MM.1S (cell line): ENCODE measurements at regions not wholly inside any gene's neighbourhood (a gene's known extent, or its start where the extent isn't known, plus 50 kb on each side); places are given as distances from the start of the nearest gene placed in this dataset.

Experiments used
- DNase-seq: peaks from one replicate; pipeline ENCODE4 v3.0.0-alpha.2; 2015
- H2AFZ ChIP-seq: fragments of 300-600 bp; sonication (generic); 2 replicates; pipeline ENCODE4 v1.6.0; 2016; ENCODE audit warnings: antibody characterized with exemption, low read length
- H3F3A ChIP-seq: fragments of 300-600 bp; sonication (generic); 2 replicates; pipeline ENCODE4 v1.6.1; 2016; ENCODE audit warnings: mild to moderate bottlenecking, antibody characterized with exemption, low read length, moderate library complexity, mixed read lengths; ENCODE audit not compliant: insufficient read depth
- H3K27ac ChIP-seq: fragments of 300-600 bp; sonication (generic); 2 replicates; pipeline ENCODE4 v1.5.1; 2016; ENCODE audit warnings: mild to moderate bottlenecking, low read length
- H3K27me3 ChIP-seq: fragments of 300-600 bp; sonication (generic); replicated peaks from 2 replicates; pipeline ENCODE4 v1.6.0; 2016; ENCODE audit warnings: low read length; ENCODE audit not compliant: insufficient read depth
- H3K36me3 ChIP-seq: fragments of 300-600 bp; sonication (generic); replicated peaks from 2 replicates; pipeline ENCODE4 v1.6.1; 2016; ENCODE audit warnings: mild to moderate bottlenecking, low read length, mixed read lengths; ENCODE audit not compliant: insufficient read depth
- H3K4me1 ChIP-seq: fragments of 300-600 bp; sonication (generic); 2 replicates; pipeline ENCODE4 v1.6.1; 2016; ENCODE audit warnings: low read length, mixed read lengths
- H3K4me2 ChIP-seq: fragments of 300-600 bp; sonication (generic); 2 replicates; pipeline ENCODE4 v1.6.0; 2016; ENCODE audit warnings: low read depth, low read length
- H3K4me3 ChIP-seq: fragments of 300-600 bp; sonication (generic); 2 replicates; pipeline ENCODE4 v1.5.1; 2016; ENCODE audit warnings: low read length, mixed read lengths
- H3K79me2 ChIP-seq: fragments of 300-600 bp; sonication (generic); 2 replicates; pipeline ENCODE4 v1.6.1; 2016; ENCODE audit warnings: mixed run types, low read length, mixed read lengths
- H3K9ac ChIP-seq: fragments of 300-600 bp; sonication (generic); 2 replicates; pipeline ENCODE4 v1.6.1; 2016; ENCODE audit warnings: low read length, mixed read lengths
- H3K9me2 ChIP-seq: fragments of 300-600 bp; sonication (generic); replicated peaks from 2 replicates; pipeline ENCODE4 v1.6.1; 2016; ENCODE audit warnings: mild to moderate bottlenecking, low read length, mixed read lengths; ENCODE audit not compliant: insufficient read depth
- H3K9me3 ChIP-seq: fragments of 300-600 bp; sonication (generic); replicated peaks from 2 replicates; pipeline ENCODE4 v1.6.1; 2016; ENCODE audit warnings: mild to moderate bottlenecking, low read length, mixed read lengths; ENCODE audit not compliant: insufficient read depth
- H4K20me1 ChIP-seq: fragments of 300-600 bp; sonication (generic); 2 replicates; pipeline ENCODE4 v1.6.1; 2016; ENCODE audit warnings: mild to moderate bottlenecking, low read length, moderate library complexity, mixed read lengths; ENCODE audit not compliant: insufficient read depth
- EZH2 ChIP-seq: fragments of 300-600 bp; sonication (generic); optimal IDR thresholded peaks from 2 replicates; pipeline ENCODE3; 2017; ENCODE audit warnings: low read depth, mild to moderate bottlenecking, antibody characterized with exemption, low read length, mixed read lengths
- EZH2phosphoT487 ChIP-seq: fragments of 300-600 bp; sonication (generic); IDR thresholded peaks from 2 replicates; pipeline ENCODE4 v1.6.1; 2018; ENCODE audit warnings: antibody characterized with exemption, low read length
- TF ChIP-seq, protein P1 (sequence below): fragments of 300-600 bp; sonication (generic); IDR thresholded peaks from 2 replicates; pipeline ENCODE4 v1.5.1; 2016; ENCODE audit warnings: antibody characterized with exemption, low read length, mixed read lengths

DNA sequence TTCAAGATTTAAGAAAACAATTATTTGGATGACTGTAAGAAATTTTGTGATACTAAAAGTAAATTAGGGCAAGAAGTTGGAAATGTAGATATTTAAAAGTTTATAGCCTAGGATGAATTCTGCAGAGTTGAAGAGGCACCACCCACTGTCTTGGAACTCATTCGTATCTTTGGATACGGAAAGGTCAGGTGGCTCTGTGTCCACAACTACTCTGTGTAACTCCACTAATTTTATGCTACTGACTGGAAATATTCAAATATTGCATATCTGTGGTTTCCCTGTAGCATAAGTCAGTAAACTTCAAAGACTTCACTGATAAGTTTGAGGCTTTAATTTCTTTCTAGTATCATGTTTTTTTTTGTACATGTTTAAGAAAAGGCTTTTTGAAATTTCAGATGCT, 156.9 kb upstream of the RPRM start:
- Histone ChIP-seq H3K27me3 (no peaks in the 10 kb centered on the region), H2AFZ (no peak overlapping the region), H3K4me2 (no peak overlapping the region), H3K79me2 (no peaks in the 10 kb centered on the region), H3K9ac (no peak overlapping the region), H3K4me3 (no peak overlapping the region), H3K4me1 (no peaks in the 10 kb centered on the region), H3F3A (no peaks in the 10 kb centered on the region), H4K20me1 (no peaks in the 10 kb centered on the region), H3K36me3 (no peaks in the 10 kb centered on the region), H3K9me2 (no peaks in the 10 kb centered on the region), H3K27ac (no peak overlapping the region), H3K9me3 (no peaks in the 10 kb centered on the region)
- TF ChIP-seq, protein P1, sequence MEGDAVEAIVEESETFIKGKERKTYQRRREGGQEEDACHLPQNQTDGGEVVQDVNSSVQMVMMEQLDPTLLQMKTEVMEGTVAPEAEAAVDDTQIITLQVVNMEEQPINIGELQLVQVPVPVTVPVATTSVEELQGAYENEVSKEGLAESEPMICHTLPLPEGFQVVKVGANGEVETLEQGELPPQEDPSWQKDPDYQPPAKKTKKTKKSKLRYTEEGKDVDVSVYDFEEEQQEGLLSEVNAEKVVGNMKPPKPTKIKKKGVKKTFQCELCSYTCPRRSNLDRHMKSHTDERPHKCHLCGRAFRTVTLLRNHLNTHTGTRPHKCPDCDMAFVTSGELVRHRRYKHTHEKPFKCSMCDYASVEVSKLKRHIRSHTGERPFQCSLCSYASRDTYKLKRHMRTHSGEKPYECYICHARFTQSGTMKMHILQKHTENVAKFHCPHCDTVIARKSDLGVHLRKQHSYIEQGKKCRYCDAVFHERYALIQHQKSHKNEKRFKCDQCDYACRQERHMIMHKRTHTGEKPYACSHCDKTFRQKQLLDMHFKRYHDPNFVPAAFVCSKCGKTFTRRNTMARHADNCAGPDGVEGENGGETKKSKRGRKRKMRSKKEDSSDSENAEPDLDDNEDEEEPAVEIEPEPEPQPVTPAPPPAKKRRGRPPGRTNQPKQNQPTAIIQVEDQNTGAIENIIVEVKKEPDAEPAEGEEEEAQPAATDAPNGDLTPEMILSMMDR: no peak
- TF ChIP-seq EZH2phosphoT487 (no peak), EZH2 (no peak)
- no peak for DNase-seq

DNA sequence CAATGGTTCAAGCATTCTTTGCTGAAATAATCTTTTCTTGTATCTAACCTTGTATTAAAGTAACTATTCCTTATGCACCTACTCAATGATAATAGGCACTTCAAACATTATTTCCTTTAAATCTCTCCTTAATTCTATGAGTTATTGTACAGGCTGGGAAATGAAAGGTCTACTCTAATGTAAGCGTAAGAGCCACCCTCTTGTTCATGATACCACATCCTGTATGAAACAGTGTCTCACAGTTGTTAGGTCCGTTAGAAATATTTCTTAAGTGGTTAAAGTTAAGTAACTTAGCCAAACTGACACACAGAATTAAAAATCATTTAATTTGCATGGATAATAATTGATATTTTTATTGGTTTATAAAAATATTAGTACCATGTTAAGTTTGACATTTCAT, 162.5 kb upstream of the RPRM start:
- Histone ChIP-seq H3K79me2 (no peaks in the 10 kb centered on the region), H3K4me2 (no peak overlapping the region), H3K27ac (no peak overlapping the region), H3K36me3 (no peaks in the 10 kb centered on the region), H3K9me2 (no peaks in the 10 kb centered on the region), H3K27me3 (no peaks in the 10 kb centered on the region), H3K4me1 (0 out of 2 replicates have a peak, but pooled peaks cover 3% of the 10 kb centered on the region), H4K20me1 (no peaks in the 10 kb centered on the region), H3K9ac (no peak overlapping the region), H3F3A (no peaks in the 10 kb centered on the region; the same call in 1 of the 2 replicates), H3K9me3 (no peaks in the 10 kb centered on the region), H3K4me3 (no peak overlapping the region), H2AFZ (no peak overlapping the region)
- no peak for TF ChIP-seq EZH2
- TF ChIP-seq, protein P1: no peak
- no peak for TF ChIP-seq EZH2phosphoT487
- DNase-seq: peak; percentile 11

DNA sequence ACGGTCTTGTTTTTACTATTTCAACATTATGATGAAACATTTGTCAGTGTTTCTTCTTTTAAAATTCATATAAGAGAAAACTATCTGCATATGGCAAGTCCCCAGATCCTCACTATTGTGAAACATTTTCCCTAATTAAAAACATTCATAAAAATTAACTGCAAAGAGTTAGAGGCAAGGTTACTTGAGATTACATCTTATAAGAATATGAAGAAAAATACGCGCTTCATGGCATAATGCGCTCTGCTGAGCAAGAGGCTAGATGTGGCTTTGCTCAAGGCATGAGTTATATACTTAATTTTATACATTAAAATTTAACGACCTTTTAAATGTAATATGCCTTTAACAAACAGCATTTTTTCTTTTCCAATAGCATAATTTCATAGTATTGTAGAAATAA, 166.4 kb upstream of the RPRM start:
- Histone ChIP-seq H3K36me3 (no peaks in the 10 kb centered on the region), H3K9ac (no peak overlapping the region), H3K4me3 (no peak overlapping the region), H2AFZ (no peak overlapping the region), H3K4me1 (0 out of 2 replicates have a peak, but pooled peaks cover 3% of the 10 kb centered on the region), H3K27me3 (no peaks in the 10 kb centered on the region), H4K20me1 (no peaks in the 10 kb centered on the region), H3K9me2 (no peaks in the 10 kb centered on the region), H3K27ac (no peak overlapping the region), H3F3A (no peaks in the 10 kb centered on the region; the same call in 1 of the 2 replicates), H3K4me2 (no peak overlapping the region), H3K9me3 (no peaks in the 10 kb centered on the region), H3K79me2 (no peaks in the 10 kb centered on the region)
- no peak for DNase-seq
- TF ChIP-seq EZH2 (no peak), EZH2phosphoT487 (no peak)
- TF ChIP-seq, protein P1: no peak
